Subcutaneous abdominal adipose tissue (tissue), 5 donors: ENCODE measurements at regions not wholly inside any gene's neighbourhood (a gene's known extent, or its start where the extent isn't known, plus 50 kb on each side); places are given as distances from the start of the nearest gene placed in this dataset.

ENCODE experiments used
- H3K27ac ChIP-seq: one replicate; pipeline ENCODE4 v1.7.0; 2013; ENCODE audit warnings: low read depth, mild to moderate bottlenecking, inconsistent platforms, low read length, moderate library complexity
- H3K27me3 ChIP-seq, 5 donors: one replicate each; pipeline ENCODE4 v1.7.0; 2013; ENCODE audit warnings: low read length in 5 of 5, inconsistent platforms in 1 of 5; ENCODE audit not compliant: control insufficient read depth in 5 of 5, insufficient read depth in 4 of 5
- H3K36me3 ChIP-seq, 5 donors: one replicate each; pipeline ENCODE4 v1.7.0; 2013; ENCODE audit warnings: low read length in 5 of 5; ENCODE audit not compliant: control insufficient read depth in 5 of 5, insufficient read depth in 5 of 5
- H3K4me1 ChIP-seq, 5 donors: one replicate each; pipeline ENCODE4 v1.7.0; 2013; ENCODE audit warnings: low read length in 5 of 5, mild to moderate bottlenecking in 3 of 5, moderate library complexity in 1 of 5; ENCODE audit not compliant: control insufficient read depth in 5 of 5, insufficient read depth in 5 of 5
- H3K4me3 ChIP-seq, 5 donors: one replicate each; pipeline ENCODE4 v1.7.0; 2013; ENCODE audit warnings: low read length in 5 of 5, low read depth in 1 of 5
- H3K9ac ChIP-seq, 5 donors: one replicate each; pipeline ENCODE4 v1.7.0; 2013; ENCODE audit warnings: low read length in 5 of 5, mild to moderate bottlenecking in 4 of 5, moderate library complexity in 3 of 5
- H3K9me3 ChIP-seq, 5 donors: one replicate each; pipeline ENCODE4 v1.7.0; 2013; ENCODE audit warnings: low read length in 5 of 5; ENCODE audit not compliant: control insufficient read depth in 5 of 5
- donor health status: healthy.
- donor health status: healthy.
- donor health status: healthy.
- donor health status: healthy.
- donor health status: healthy.

DNA sequence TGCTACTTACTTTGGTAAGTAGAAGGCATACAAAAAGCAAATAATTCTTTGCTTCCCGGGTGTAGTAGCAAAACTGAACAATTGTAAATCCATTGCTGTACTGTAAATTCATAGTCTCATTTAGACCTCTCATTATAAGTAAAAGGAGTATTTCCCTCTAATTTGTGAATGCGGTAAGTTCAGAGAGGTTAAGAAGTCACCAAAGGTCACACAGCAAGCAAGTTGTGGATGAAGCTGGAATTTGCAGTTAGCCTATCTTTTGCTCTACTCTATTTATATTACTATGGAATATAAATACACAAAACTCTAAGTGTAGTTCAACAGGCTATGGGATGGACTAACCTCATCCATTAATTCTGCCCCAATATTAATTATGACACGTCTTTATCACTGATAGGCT, 508.3 kb downstream of the MCTP2 start:
- Histone ChIP-seq H3K27me3 (no peaks in the 10 kb centered on the region), H3K27ac (no peak overlapping the region), H3K4me3 (no peak overlapping the region), H3K9ac (no peak overlapping the region), H3K4me1 (peaks cover 0 to 5% (median 0%) of the 10 kb centered on the region in 5 donors), H3K36me3 (no peaks in the 10 kb centered on the region), H3K9me3 (peaks cover 0 to 3% (median 0%) of the 10 kb centered on the region in 5 donors)

DNA sequence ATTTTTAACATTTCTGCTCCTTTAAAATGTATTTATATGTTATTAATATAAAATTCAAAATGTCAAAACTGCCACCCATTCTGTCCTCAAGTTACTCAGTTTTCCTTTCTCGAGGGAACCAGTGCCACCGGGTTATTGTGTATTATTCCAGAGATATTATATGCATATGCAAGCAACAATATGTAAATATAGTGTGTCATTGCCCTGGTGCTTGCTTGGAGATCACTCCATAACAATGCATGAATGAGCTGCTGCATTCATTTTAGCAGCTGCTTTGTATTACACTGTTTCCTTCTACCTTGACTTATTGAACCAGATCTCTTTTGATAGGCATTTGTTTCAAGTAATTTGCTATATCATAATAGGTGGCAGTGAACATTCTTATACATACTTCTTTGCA, 509.1 kb downstream of the MCTP2 start:
- Histone ChIP-seq H3K36me3 (no peaks in the 10 kb centered on the region), H3K4me3 (no peak overlapping the region), H3K27ac (no peak overlapping the region), H3K4me1 (peaks cover 0 to 5% (median 0%) of the 10 kb centered on the region in 5 donors), H3K9ac (no peak overlapping the region), H3K27me3 (peaks cover 0 to 3% (median 0%) of the 10 kb centered on the region in 5 donors), H3K9me3 (peaks cover 0 to 3% (median 0%) of the 10 kb centered on the region in 5 donors)

DNA sequence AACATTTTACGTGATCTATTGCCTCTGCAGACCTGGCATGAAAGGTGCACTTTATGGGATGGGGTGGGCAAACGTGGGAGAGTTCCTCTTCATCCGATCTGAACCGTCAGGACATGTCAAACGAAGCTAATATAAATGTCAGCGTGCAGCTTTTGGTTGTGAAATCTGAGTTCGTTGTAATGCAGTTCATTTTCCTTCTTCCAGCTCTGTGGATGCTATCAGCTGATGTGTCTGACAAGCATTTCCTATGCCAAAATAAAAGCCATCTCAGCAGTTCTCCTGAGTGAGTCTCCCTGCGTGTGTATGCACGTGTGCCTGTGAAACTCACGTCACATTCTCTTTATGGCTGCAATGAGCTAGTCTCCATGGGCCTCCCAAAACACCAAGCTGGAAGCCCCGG, 512.3 kb downstream of the MCTP2 start:
- Histone ChIP-seq H3K27ac (no peak overlapping the region), H3K9ac (no peak overlapping the region), H3K9me3 (peaks cover 0 to 3% (median 0%) of the 10 kb centered on the region in 5 donors), H3K4me1 (no peaks in the 10 kb centered on the region), H3K27me3 (peaks cover 0 to 3% (median 0%) of the 10 kb centered on the region in 5 donors), H3K4me3 (no peak overlapping the region), H3K36me3 (no peaks in the 10 kb centered on the region)

DNA sequence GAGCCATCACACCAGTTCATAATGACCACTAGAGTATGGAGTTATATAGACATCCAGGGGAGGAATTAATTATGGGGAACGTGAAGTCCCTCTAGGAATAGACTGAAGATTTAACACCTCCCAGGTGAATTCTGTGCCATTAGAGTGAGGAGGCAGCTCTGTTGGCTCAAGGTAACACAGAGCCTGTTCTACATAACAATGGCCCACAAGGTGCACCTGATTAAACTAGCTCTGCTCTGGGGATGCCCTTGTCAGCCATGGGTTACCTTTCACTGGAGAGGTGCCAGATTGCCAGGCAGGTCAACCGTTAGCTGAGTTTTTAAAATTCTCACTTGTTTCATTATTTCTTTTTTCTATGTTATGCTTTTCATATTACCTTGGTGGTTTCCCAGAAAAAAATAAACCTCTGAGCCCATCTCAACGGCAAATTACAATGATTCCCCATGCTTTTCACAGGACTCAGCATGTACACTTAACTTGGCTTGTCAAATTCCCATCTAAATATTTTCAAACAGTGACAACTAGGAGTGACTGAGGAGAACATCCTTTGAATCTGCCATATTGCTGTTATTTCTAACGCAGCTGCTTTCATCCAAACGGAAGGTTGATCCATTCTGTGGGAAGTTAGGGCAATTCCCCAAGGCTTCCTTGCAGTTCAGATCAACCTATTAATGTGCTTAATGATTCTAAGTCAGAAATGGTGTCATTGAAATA, 512.9 kb downstream of the MCTP2 start:
- no peaks in the 10 kb centered on the region for H3K4me1 ChIP-seq
- H3K27ac ChIP-seq, result no peak overlapping the region
- peaks cover 0 to 3% (median 0%) of the 10 kb centered on the region in 5 donors for H3K27me3 ChIP-seq
- H3K36me3 ChIP-seq, result no peaks in the 10 kb centered on the region
- no peak overlapping the region for H3K9ac ChIP-seq
- H3K9me3 ChIP-seq, result peaks cover 0 to 3% (median 0%) of the 10 kb centered on the region in 5 donors
- no peak overlapping the region for H3K4me3 ChIP-seq

DNA sequence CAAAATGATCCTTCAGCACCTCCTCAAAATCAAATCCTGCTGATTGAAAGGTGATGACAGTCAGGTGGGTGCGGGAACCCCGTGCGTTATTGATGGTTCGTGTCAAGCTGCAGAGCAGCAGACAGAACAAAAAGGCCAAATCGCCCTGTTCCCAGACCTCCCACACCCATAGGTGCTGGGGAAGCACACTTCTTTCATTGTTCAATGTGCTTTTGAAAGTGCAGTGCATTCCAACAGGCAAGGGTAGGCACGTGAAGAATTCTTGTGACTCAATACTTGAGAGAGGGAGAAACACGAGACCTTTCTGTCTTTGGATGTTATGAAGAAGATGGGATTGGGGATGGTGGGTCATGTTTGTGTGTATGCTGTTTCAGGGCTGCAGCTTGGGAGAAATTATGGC, 514.0 kb downstream of the MCTP2 start:
- H3K9me3 ChIP-seq, result peaks cover 0 to 3% (median 0%) of the 10 kb centered on the region in 5 donors
- no peak overlapping the region for H3K27ac ChIP-seq
- no peak overlapping the region for H3K4me3 ChIP-seq
- peaks cover 0 to 3% (median 0%) of the 10 kb centered on the region in 5 donors for H3K27me3 ChIP-seq
- no peaks in the 10 kb centered on the region for H3K4me1 ChIP-seq
- H3K36me3 ChIP-seq, result no peaks in the 10 kb centered on the region
- H3K9ac ChIP-seq, result no peak overlapping the region

DNA sequence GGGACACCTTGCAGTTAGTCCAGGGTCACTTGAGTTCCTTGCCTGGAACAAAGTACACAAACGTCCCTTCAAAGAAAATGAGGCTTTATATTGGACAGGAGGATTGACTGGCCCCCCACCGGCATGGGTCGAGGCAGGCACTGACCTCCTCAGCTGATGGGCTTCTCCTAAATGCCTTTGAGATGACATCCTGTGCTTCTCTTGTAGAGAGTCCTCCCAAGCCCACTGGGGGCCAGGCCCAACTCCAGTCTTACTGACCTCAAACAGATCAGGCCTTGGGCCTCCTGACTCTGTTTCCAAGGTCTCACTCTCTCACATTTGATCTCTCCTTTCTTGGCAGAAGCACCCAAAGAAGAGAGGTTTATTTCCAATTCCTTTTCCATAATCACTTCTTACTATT, 516.1 kb downstream of the MCTP2 start:
- Histone ChIP-seq H3K9me3 (no peaks in the 10 kb centered on the region), H3K4me3 (no peak overlapping the region), H3K27me3 (peaks cover 0 to 3% (median 0%) of the 10 kb centered on the region in 5 donors), H3K36me3 (no peaks in the 10 kb centered on the region), H3K9ac (no peak overlapping the region), H3K27ac (no peak overlapping the region), H3K4me1 (no peaks in the 10 kb centered on the region)

DNA sequence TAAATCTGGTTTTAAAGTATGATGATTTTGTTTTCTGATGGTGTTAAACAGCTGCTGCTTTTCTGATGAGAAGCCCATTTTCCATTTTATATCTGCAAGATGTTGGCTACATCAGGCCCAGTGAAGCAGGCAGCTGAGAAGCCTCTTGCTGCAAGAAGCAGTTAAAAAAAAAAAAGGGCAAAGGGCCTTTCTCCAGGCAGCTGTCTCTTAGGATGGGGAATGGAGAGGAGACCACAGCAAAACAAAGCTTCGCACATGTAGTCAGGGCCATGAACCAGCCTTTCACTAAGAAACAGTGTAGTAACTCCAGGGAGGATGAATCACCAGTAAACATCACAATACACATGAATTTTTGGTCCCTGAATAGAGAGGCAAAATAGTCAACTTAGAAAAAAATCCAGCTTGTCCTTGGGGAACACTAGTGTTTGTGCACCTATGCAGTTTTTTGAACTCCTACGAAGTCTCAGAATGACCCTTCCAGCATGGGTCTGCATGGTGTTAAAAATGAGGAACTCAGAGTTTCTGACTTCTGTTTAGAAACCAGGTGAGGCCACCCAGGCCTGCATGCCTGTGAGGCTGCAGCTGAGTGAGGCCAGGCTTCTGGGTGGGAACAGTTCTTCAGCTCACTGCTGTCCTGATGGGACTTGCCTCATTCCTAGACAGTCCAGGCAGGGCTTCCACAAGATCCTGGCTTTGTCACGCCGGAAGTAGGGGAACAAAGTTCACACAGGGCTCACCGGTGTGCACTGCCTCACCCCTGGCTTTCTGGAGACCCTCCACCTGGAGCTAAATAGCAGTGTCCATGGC, 518.7 kb downstream of the MCTP2 start:
- Histone ChIP-seq H3K9me3 (no peaks in the 10 kb centered on the region), H3K27ac (no peak overlapping the region), H3K36me3 (no peaks in the 10 kb centered on the region), H3K4me3 (no peak overlapping the region), H3K9ac (no peak overlapping the region), H3K4me1 (no peaks in the 10 kb centered on the region), H3K27me3 (peaks cover 0 to 3% (median 0%) of the 10 kb centered on the region in 5 donors)

DNA sequence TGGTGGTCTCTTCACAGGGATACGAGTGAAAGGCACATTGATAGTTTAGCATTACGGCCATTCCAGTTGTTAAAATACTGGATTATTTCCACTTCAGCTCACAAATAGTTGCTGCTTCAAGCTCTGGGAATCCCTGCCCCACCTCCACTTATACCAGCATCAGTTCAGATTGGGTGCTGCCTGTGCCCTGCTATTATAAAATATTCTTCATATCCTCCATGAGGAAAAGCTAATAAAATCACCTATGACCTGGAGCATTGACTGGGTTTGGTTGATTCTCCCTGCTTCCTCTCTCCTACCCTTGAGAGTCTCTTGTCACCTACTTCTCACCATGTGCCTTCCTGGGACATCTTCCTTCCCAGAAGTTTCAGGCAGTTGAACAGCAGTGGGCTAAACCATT, 529.0 kb downstream of the MCTP2 start:
- no peaks in the 10 kb centered on the region for H3K27me3 ChIP-seq
- no peak overlapping the region for H3K9ac ChIP-seq
- H3K27ac ChIP-seq, result no peak overlapping the region
- H3K4me3 ChIP-seq, result no peak overlapping the region
- no peaks in the 10 kb centered on the region for H3K9me3 ChIP-seq
- no peaks in the 10 kb centered on the region for H3K36me3 ChIP-seq
- H3K4me1 ChIP-seq, result no peaks in the 10 kb centered on the region

DNA sequence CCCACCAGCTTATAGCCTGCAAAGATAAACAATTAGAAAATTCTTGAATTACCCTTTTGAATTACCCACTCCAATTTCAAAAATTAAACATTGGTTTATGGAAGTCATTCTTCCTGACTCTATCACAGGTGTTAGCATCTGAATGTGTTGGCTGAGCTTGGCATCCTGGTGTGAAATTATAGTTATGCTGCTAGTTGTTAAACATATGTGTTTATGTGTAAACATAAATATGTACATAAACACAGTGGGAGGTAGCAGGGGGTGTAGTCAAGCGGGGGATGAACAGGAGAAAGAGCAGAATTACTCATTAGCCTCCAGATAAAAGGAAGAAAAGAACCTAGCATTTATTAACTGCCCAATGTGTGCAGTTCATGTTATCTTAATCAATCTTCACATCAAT, 530.2 kb downstream of the MCTP2 start:
- H3K27ac ChIP-seq, result no peak overlapping the region
- no peak overlapping the region for H3K9ac ChIP-seq
- H3K4me3 ChIP-seq, result no peak overlapping the region
- H3K9me3 ChIP-seq, result no peaks in the 10 kb centered on the region
- no peaks in the 10 kb centered on the region for H3K4me1 ChIP-seq
- H3K27me3 ChIP-seq, result no peaks in the 10 kb centered on the region
- no peaks in the 10 kb centered on the region for H3K36me3 ChIP-seq

DNA sequence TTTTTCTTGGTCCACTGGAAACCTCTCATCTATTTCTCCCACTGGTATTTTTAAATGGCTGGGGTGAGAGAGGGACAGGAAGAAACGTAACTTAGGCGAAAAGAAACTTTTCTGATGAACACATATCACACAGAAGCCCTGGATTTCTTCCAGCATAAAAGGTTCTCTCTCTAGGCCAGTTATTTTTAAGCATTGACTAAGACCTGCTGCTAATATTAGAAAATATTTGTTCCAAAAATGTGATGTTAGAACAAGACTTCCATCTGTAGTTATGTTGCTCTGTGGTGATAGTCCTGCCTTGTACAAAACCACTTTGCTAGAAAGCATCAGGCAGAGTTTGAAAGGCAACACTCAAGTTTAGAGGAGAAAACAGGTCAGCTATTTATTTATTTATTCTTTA, 537.7 kb downstream of the MCTP2 start:
- no peaks in the 10 kb centered on the region for H3K9me3 ChIP-seq
- no peaks in the 10 kb centered on the region for H3K27me3 ChIP-seq
- H3K27ac ChIP-seq, result no peak overlapping the region
- no peak overlapping the region for H3K9ac ChIP-seq
- no peaks in the 10 kb centered on the region for H3K36me3 ChIP-seq
- H3K4me1 ChIP-seq, result no peaks in the 10 kb centered on the region
- no peak overlapping the region for H3K4me3 ChIP-seq
